Stimulated activated CD4-positive, alpha-beta T cell treated with anti-CD3 and anti-CD28 coated beads, Interleukin-1b, Interleukin-23, amount 100 ng/mL, for 24 hours (primary cell): ENCODE measurements at regions not wholly inside any gene's neighbourhood (a gene's known extent, or its start where the extent isn't known, plus 50 kb on each side); places are given as distances from the start of the nearest gene placed in this dataset.
"Not testable (repeated sequence)": the region's sequence is repeated elsewhere in the genome, so short reads cannot be mapped to it uniquely, and the experiment has no call there.

Experiments
- DNase-seq, 4 experiments: peaks; one replicate each; pipeline ENCODE4 v3.0.0-alpha.2; 2020; ENCODE audit warnings: low read depth in 4 of 4, low spot score in 1 of 4

GRCh38 chr15:84094720-84095119 is 140.9 kb upstream of the GOLGA6L4 start:
- DNase-seq, result not testable (repeated sequence)

GRCh38 chr15:84097053-84097452 is 138.5 kb upstream of the GOLGA6L4 start:
- DNase-seq, result not testable (repeated sequence)

- no peak for DNase-seq
Observed at GRCh38 chr15:84098604-84099003, 137.0 kb upstream of the GOLGA6L4 start.

- DNase-seq, result no peak
Observed at GRCh38 chr15:84099181-84099580, 136.4 kb upstream of the GOLGA6L4 start.

- no peak for DNase-seq
Observed at GRCh38 chr15:84103345-84103744, 132.2 kb upstream of the GOLGA6L4 start.

- no peak for DNase-seq
Observed at GRCh38 chr15:84104853-84105252, 130.7 kb upstream of the GOLGA6L4 start.

- no peak for DNase-seq
Observed at GRCh38 chr15:84108728-84109127, 126.8 kb upstream of the GOLGA6L4 start.

- no peak for DNase-seq
Observed at GRCh38 chr15:84111575-84111974, 124.0 kb upstream of the GOLGA6L4 start.

- no peak for DNase-seq
Observed at GRCh38 chr15:84112025-84112424, 123.5 kb upstream of the GOLGA6L4 start.

- DNase-seq, result no peak
Observed at GRCh38 chr15:84113919-84114318, 121.7 kb upstream of the GOLGA6L4 start.

GRCh38 chr15:84114680-84115079 is 120.9 kb upstream of the GOLGA6L4 start:
- not testable (repeated sequence) for DNase-seq

- DNase-seq, result not testable (repeated sequence)
Observed at GRCh38 chr15:84119351-84119750, 116.2 kb upstream of the GOLGA6L4 start.

GRCh38 chr15:84120903-84121302 is 114.7 kb upstream of the GOLGA6L4 start:
- not testable (repeated sequence) for DNase-seq

GRCh38 chr15:84128706-84129105 is 106.9 kb upstream of the GOLGA6L4 start:
- not testable (repeated sequence) for DNase-seq

GRCh38 chr15:84130098-84130831 is 105.3 kb upstream of the GOLGA6L4 start:
- DNase-seq, result not testable (repeated sequence)

- DNase-seq, result not testable (repeated sequence)
Observed at GRCh38 chr15:84135931-84136456, 99.6 kb upstream of the GOLGA6L4 start.

GRCh38 chr15:84142888-84143337 is 92.7 kb upstream of the GOLGA6L4 start:
- DNase-seq, result peak; percentile 47 to 65 (median 54)

- DNase-seq, result no peak
Observed at GRCh38 chr15:84143753-84144314, 91.7 kb upstream of the GOLGA6L4 start.

- DNase-seq, result not testable (repeated sequence)
Observed at GRCh38 chr15:84144946-84145345, 90.6 kb upstream of the GOLGA6L4 start.

- not testable (repeated sequence) for DNase-seq
Observed at GRCh38 chr15:84146299-84146698, 89.3 kb upstream of the GOLGA6L4 start.

GRCh38 chr15:84147307-84147706 is 88.3 kb upstream of the GOLGA6L4 start:
- DNase-seq, result not testable (repeated sequence)

GRCh38 chr15:84151205-84151931 is 84.2 kb upstream of the GOLGA6L4 start:
- DNase-seq, result no peak
